ENCODE measurements at regions not wholly inside any gene's neighbourhood (a gene's known extent, or its start where the extent isn't known, plus 50 kb on each side); places are given as distances from the start of the nearest gene placed in this dataset.

DNA sequence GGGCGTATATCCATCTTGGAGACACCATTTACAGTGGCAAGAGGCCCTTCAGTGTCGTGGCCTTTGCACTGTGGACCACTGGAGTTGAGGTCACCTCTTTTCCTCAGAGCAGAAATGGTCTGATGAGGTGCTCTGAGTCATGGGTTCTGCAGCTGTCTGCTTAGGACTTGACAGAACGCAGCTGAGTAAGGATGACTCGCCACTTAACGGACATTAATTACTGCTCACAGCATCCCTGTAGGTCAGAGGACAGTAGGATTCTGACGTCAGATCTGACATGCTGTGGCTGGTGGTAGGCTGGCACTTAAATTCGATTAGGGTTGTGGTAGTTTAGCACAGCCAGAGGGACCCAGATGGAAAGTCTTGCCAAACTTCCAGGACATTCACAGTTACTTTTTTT, 479.4 kb downstream of the DMAC1 start:
- FAIRE-seq (no peak), ATAC-seq (no peak), DNase-seq (ENCODE audit: low spot score) (no peak)
- no peaks in the 10 kb centered on the region for H4K20me1 ChIP-seq (ENCODE audit: insufficient read depth, low read length)
- H3K4me3 ChIP-seq (replicated peaks in 1 of 3; ENCODE audit: insufficient read depth in 1 of 3, low read depth in 2 of 3, low read length in 3 of 3), result no peak overlapping the region
- H3K9me3 ChIP-seq (ENCODE audit: low read length), result no peaks in the 10 kb centered on the region
- H3K27ac ChIP-seq (ENCODE audit: extremely low read length, insufficient read depth, low read length), result no peak overlapping the region
- H3K9ac ChIP-seq (ENCODE audit: insufficient read depth, low read depth, low read length), result no peak overlapping the region
- no peak overlapping the region for H2AFZ ChIP-seq (ENCODE audit: low read length)
- in situ Hi-C loops (cut with HindIII; ENCODE audit: extremely low pct_ligation_motif_present, low pct_unique_long_range_greater_than_20kb) (no loop called here), intact Hi-C loops (cut with micrococcal nuclease; ENCODE audit: unreplicated experiment) (no loop called here)
- no peaks in the 10 kb centered on the region for H3K36me3 ChIP-seq (replicated peaks in 1 of 2; ENCODE audit: control insufficient read depth in 1 of 2, insufficient read depth in 2 of 2, low read length in 2 of 2)
- H3K4me2 ChIP-seq (ENCODE audit: low read depth, low read length), result no peak overlapping the region
- ChIA-PET POLR2A (no interaction called here), CTCF (ENCODE audit: low intra/inter-chr PET ratio, low total read pairs) (no interaction called here)
- no peaks in the 10 kb centered on the region for H3K79me2 ChIP-seq (ENCODE audit: insufficient read depth, low read length)
- H3K4me1 ChIP-seq (ENCODE audit: insufficient read depth, low read length), result peaks cover 7% of the 10 kb centered on the region; the same call in 1 of the 2 replicates
- no peaks in the 10 kb centered on the region for H3K27me3 ChIP-seq (ENCODE audit: control insufficient read depth in 1 of 2, insufficient read depth in 2 of 2, low read length in 2 of 2)
- 6% methylated on average over 7 of the region's 7 CpGs for WGBS (ENCODE audit: low lambda C conversion rate)
- BruUV-seq (replicated peaks), result no TSS peak
- no peak for TF ChIP-seq ZNF724P (CRISPR knock-in tag; IDR thresholded peaks at IDR 0.05; ENCODE audit: borderline replicate concordance)
- TF ChIP-seq NFE2L2 (IDR thresholded peaks at IDR 0.05; ENCODE audit: low read length), result peak; percentile 70
- TF ChIP-seq CREB1 (IDR thresholded peaks at IDR 0.05), result peak; percentile 75
- no peak for TF ChIP-seq CREB1 (CRISPR knock-in tag; IDR thresholded peaks at IDR 0.05)
- no peak for TF ChIP-seq TOE1 (CRISPR knock-in tag; IDR thresholded peaks at IDR 0.05)
- TF ChIP-seq FOSL1 (CRISPR knock-in tag; IDR thresholded peaks at IDR 0.05; ENCODE audit: borderline replicate concordance), result no peak

GRCh38 chr9:7318920-7319319, 480.7 kb downstream of the DMAC1 start:
- H3K4me1 ChIP-seq (ENCODE audit: insufficient read depth, low read length), result peaks cover 7% of the 10 kb centered on the region; the same call in 1 of the 2 replicates
- WGBS (ENCODE audit: low lambda C conversion rate), result 30% methylated on average over 2 of the region's 2 CpGs
- no peak overlapping the region for H3K9ac ChIP-seq (ENCODE audit: insufficient read depth, low read depth, low read length)
- ATAC-seq, result no peak
- H3K79me2 ChIP-seq (ENCODE audit: insufficient read depth, low read length), result no peaks in the 10 kb centered on the region
- H4K20me1 ChIP-seq (ENCODE audit: insufficient read depth, low read length), result no peaks in the 10 kb centered on the region
- no peak for DNase-seq (ENCODE audit: low spot score)
- CTCF ChIA-PET (ENCODE audit: low intra/inter-chr PET ratio, low total read pairs), result no interaction called here
- no peak overlapping the region for H3K27ac ChIP-seq (ENCODE audit: extremely low read length, insufficient read depth, low read length)
- H3K36me3 ChIP-seq (replicated peaks in 1 of 2; ENCODE audit: control insufficient read depth in 1 of 2, insufficient read depth in 2 of 2, low read length in 2 of 2), result no peaks in the 10 kb centered on the region
- no peak overlapping the region for H3K4me3 ChIP-seq (replicated peaks in 1 of 3; ENCODE audit: insufficient read depth in 1 of 3, low read depth in 2 of 3, low read length in 3 of 3)
- H3K4me2 ChIP-seq (ENCODE audit: low read depth, low read length), result no peak overlapping the region
- in situ Hi-C loops (cut with HindIII; ENCODE audit: extremely low pct_ligation_motif_present, low pct_unique_long_range_greater_than_20kb), result no loop called here
- BruUV-seq (replicated peaks), result no TSS peak
- H3K27me3 ChIP-seq (ENCODE audit: control insufficient read depth in 1 of 2, insufficient read depth in 2 of 2, low read length in 2 of 2), result no peaks in the 10 kb centered on the region
- POLR2A ChIA-PET, result no interaction called here
- intact Hi-C loops (cut with micrococcal nuclease; ENCODE audit: unreplicated experiment), result no loop called here
- H3K9me3 ChIP-seq (ENCODE audit: low read length), result peaks cover 5% of the 10 kb centered on the region; the same call in 1 of the 2 replicates
- no peak overlapping the region for H2AFZ ChIP-seq (ENCODE audit: low read length)
- FAIRE-seq, result no peak
- TF ChIP-seq TEAD2 (CRISPR knock-in tag; IDR thresholded peaks at IDR 0.05) (no peak), FUBP1 (CRISPR knock-in tag; IDR thresholded peaks at IDR 0.05; ENCODE audit: borderline replicate concordance) (no peak), MZF1 (CRISPR knock-in tag; IDR thresholded peaks at IDR 0.05; ENCODE audit: borderline replicate concordance) (no peak), STAG1 (CRISPR knock-in tag; IDR thresholded peaks at IDR 0.05) (peak; percentile 29; the same call in 1 of the 2 replicates), ZNF263 (CRISPR knock-in tag; IDR thresholded peaks at IDR 0.05) (no peak)
- TF ChIP-seq, protein P1, sequence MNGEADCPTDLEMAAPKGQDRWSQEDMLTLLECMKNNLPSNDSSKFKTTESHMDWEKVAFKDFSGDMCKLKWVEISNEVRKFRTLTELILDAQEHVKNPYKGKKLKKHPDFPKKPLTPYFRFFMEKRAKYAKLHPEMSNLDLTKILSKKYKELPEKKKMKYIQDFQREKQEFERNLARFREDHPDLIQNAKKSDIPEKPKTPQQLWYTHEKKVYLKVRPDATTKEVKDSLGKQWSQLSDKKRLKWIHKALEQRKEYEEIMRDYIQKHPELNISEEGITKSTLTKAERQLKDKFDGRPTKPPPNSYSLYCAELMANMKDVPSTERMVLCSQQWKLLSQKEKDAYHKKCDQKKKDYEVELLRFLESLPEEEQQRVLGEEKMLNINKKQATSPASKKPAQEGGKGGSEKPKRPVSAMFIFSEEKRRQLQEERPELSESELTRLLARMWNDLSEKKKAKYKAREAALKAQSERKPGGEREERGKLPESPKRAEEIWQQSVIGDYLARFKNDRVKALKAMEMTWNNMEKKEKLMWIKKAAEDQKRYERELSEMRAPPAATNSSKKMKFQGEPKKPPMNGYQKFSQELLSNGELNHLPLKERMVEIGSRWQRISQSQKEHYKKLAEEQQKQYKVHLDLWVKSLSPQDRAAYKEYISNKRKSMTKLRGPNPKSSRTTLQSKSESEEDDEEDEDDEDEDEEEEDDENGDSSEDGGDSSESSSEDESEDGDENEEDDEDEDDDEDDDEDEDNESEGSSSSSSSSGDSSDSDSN (CRISPR knock-in tag; IDR thresholded peaks at IDR 0.05), result no peak
- TF ChIP-seq, protein P2, sequence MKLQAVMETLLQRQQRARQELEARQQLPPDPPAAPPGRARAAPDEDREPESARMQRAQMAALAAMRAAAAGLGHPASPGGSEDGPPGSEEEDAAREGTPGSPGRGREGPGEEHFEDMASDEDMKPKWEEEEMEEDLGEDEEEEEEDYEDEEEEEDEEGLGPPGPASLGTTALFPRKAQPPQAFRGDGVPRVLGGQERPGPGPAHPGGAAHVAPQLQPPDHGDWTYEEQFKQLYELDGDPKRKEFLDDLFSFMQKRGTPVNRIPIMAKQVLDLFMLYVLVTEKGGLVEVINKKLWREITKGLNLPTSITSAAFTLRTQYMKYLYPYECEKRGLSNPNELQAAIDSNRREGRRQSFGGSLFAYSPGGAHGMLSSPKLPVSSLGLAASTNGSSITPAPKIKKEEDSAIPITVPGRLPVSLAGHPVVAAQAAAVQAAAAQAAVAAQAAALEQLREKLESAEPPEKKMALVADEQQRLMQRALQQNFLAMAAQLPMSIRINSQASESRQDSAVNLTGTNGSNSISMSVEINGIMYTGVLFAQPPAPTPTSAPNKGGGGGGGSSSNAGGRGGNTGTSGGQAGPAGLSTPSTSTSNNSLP (IDR thresholded peaks at IDR 0.05; ENCODE audit: low read depth, low read length), result no peak

Measured in HepG2 (cell line).